GM19324 (cell line): ENCODE measurements at regions not wholly inside any gene's neighbourhood (a gene's known extent, or its start where the extent isn't known, plus 50 kb on each side); places are given as distances from the start of the nearest gene placed in this dataset.
"Not testable (repeated sequence)": the region's sequence is repeated elsewhere in the genome, so short reads cannot be mapped to it uniquely, and the experiment has no call there.

Source experiments
- ATAC-seq: cut with Tn5 transposase; IDR thresholded peaks from one replicate; pipeline ENCODE4 v1.9.1; 2021; ENCODE audit warnings: mild to moderate bottlenecking, moderate library complexity; ENCODE audit not compliant: unreplicated experiment, low FRiP score

DNA sequence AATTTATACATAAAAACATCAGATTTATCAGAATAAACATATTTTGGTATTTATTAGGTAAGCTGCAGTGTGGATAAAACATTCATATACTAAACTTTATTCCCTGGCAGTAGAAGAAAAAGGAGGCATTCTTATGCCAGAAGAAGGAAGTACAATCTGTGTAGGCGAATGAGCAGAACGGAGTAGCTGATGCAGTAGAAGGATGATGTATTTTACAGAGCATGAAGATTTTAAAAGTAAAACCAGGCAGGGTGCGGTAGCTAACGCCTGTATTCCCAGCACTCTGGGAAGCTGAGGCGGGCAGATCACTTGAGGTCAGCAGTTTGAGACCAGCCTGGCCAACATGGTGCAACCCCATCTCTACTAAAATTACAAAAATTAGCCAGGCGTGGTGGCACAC lies 294.9 kb upstream of the MKLN1 start:
- no peak for ATAC-seq

DNA sequence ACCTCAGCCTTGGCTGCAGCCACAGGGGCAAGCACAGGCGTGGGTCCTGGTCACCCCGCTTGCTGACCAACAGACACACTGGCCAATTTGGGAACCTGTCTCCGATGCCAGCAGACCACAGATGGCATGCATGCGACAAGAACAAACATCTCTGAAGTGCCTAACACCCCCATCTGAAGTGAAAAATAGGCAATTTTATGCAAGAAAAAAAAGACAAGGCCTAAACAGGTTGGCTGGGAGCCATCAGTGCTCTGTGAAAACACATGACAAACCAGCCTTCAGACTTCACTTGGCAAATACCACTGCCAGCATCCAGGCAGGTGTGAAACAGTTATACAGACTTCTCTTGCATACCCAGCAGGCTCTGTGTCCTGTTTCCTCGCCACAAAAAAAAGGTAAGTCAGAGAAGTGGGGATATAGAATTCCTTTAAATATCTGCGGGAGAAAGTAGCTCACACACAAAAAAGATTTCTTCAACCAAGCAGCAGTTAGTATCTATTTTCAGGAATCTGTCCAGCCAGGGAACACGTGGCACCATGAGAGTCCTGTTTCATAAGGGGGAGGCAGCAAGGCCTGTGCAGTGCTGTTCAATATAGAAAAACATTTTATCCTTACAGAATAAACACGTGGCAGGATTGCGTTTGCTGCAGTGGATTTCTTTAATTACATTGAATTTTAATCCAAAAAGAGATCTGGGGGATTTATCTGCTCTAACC lies 293.4 kb upstream of the MKLN1 start:
- ATAC-seq: no peak

DNA sequence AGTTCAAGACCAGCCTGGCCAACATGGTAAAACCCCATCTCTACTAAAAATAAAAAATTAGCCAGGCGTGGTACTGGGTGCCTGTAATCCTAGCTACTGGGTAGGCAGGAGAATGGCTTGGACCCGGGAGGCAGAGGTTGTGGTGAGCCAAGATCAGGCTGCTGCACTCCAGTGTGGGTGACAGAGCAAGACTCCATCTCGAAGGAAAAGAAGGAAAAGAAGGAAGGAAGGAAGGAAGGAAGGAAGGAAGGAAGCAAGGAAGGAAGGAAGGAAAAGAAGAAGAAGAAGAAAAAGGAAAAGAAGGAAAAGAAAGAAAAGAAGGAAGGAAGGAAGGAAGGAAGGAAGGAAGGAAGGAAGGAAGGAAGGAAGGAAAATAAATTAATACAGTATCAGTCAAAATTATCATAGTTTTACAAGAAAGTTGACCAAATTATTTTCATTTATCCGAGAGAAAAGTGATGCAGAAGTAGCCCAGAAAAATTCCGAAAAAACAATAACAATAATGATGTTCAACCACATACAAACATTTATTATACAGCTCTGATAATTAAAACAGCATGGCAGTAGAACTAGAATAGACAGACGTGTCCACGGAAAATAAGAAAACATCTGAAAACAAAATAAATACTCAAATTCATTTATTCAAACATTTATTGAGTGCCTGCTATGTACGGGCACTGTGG lies 292.4 kb upstream of the MKLN1 start:
- no peak for ATAC-seq

DNA sequence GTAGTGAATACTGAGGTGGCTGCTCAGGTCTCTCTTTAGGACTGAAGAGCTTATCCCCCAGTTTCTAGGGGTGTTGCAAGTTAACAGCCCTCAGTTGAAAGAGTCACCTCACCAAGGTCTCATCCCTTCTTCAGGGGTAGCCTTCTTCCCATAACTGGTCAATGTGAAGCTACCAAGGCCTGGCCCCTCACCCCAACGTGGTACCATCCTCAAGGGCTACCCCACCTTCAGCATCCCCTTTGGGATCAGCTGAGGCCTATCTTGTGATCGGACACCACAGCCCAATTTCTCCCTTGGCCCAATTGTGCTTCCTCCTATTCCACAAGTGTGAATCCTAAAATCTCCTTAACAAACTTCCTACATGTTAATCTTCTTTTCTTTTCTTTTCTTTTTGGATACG lies 289.5 kb upstream of the MKLN1 start:
- no peak for ATAC-seq

DNA sequence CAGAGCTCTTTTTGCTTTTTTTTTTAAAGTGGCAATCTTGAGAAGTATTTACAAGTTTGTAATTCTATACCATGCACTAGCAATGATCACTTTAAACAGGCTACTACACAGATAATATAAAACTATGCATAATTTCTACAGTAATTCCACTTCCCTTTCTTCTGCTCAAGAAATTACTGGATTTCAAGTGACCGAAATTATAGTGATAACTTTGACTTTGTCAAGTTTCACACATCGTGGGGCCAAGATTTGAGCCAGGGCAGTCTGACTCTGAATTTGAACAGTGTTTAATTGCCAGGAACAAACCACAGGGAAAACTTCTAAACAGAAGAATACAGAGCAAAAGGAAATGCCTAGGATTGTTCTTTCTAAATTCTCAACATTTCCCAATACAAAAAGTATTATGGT lies 288.3 kb upstream of the MKLN1 start:
- no peak for ATAC-seq

DNA sequence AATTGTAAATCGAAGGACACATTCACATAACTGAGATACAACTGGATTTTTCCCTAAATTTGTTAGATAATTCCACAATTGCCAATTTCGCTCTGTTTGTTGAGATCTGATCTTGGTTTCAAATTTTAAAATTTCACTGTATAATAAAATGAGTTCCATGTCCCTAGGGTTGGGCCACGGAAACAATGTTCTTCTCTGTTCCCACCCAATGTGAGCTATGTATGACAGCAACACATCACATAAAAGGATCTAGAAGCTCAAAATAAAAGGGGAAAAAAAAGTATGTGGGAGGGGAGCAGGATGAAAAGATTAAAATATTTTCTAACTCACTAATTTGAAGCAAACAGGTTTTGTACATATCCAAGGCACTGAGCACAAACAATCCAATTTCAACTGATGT lies 287.8 kb upstream of the MKLN1 start:
- ATAC-seq: no peak

DNA sequence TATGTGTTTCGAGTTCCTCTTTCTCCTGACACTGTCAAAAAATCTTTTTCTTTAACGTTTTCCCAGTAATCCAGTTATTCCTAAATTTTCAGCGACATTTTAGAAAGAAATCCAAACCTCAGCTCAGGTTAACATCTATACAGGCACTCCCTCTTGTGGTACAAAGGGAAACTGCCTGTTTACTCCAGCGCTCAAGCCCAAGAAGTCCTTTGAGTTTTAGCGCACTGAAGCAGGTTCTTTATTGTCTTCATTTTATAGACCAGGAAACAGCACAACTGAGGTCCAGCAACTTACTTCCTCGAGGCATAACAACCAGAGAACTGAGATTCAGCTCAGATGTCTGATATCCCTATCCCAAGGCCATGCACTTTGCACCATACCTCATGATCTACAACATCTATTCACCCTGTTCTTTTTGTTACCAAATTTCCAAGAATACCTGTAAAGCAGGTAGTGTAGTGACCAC lies 287.2 kb upstream of the MKLN1 start:
- ATAC-seq: no peak

DNA sequence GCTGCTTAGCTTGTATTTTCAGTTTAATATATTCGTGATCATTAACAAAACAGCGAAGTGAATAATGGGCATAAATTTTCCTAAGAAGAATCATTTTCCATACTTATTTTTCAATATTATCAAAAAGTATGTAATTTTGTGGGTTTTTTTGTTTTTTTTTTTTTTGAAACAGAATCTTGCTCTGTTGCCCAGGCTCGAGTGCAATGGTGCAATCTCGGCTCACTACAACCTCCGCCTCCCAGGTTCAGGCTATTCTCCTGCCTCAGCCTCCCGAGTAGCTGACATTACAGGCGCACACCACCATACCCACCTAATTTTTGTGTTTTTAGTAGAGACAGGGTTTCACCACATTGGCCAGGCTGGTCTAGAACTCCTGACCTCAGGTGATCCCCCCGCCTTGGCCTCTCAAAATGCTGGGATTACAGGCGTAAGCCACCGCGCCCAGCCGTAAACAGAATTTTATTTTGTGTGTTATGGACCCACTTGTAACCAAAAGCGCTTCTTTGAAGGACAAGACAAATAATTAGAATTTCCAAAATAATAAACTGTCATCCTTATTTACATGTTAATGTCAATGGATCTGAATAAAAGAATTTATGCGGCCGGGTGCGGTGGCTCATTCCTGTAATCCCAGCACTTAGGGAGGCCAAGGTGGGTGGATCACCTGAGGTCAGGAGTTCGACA lies 286.5 kb upstream of the MKLN1 start:
- not testable (repeated sequence) for ATAC-seq

DNA sequence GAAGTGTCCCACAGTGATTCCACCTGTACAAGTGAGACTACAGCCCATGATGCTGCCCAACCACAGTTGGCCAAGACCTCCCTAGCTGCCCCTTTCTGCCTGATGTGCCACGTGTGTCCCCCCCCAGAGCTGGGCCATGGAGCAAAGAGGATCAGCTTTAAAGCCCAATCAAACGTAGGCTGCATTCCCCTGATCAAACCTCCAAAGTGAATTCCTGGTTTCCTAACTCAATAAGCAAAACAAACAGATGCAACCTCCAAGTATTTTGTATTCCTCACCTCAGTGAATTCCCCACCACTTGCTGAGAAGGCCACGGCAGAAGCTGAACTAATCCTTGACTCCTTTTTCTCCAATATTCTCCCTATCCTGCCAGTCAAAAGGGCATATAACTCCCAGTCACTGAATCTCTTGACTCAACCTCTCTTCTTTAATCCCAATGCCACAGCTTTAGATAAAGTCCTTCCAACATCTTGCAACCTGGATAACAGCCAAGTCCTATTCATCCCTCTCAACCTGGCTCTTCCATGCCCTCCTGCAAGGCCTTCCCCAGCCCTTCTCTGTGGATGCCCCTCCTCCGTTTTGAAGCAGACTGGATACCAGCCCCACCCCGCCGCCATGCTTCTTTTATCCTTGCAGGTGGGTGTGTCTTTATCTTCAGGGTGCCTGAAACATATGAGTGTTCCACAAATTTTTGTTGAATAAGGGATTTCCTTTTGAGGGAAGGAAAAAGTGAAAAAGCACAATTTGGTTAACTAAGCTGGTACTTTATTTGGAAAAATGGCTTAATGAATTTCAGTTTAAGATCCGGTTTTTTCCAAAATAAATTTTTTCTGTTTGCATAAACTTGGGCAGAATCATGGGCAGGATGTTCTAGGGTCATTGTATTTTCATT lies 285.2 kb upstream of the MKLN1 start:
- no peak for ATAC-seq

DNA sequence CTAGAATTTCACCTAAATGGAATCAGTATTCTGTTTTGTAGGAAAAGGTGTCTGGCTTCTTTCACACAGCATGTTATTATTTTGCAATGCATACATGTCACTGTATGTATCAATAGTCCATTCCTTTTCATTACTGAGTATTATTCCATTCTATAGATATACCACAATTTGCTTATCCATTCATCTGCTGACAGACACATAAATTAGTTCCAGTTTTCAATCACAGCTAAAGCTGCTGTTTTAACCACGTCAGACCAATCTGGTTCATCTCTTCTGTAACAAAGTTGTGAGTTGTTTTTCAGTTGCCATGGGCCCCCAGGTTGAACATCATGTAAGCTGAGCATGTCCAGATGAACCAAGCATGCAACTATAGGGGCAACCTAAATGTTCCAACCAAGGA lies 282.1 kb upstream of the MKLN1 start:
- no peak for ATAC-seq

DNA sequence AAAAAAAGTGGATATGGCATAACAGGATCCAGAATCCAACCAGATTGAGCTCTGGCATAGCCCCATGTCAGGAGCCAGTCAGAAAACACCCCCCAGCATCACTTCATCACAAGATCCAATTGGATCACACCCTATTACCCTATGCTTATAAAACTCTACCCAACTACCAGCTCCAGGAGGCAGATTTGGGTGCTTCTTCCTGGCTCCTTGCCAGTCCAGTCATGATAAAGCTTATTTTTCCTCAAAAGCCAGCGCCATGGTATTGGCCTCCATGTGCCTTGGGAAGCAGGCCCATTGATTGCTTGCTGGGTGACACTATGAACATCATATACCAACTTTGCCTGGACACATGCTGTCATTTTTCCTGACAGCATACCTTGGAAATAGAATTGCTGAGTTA lies 281.4 kb upstream of the MKLN1 start:
- no peak for ATAC-seq

DNA sequence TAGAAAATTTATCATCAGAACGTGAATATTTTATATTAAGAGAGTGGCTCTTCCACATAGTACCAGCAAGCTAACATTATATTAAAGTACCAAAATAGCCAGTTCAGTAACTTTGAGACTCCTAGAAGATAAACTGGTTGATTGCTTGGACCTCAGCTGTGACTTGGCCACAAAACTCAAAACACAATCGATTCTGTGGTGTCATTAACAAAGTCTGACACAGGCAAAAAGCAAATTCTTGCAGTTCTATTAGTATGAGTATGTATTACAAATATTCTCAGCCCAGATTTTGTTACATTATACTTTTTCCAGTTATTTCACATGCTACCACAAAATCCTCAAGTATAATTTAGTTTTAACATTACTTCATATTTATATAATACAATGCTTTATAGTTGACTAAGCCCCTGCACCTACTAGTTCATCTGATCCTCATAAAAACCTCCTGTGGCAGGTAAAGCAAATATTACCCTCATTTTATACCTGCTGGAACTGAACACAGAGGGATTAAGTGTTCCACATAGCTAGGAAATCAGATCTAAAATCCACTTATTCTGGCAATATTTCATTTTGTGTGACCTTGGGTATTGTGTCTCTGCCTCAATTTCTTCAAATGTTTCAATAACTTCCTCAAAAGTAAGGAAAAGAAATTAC lies 279.9 kb upstream of the MKLN1 start:
- ATAC-seq: no peak

DNA sequence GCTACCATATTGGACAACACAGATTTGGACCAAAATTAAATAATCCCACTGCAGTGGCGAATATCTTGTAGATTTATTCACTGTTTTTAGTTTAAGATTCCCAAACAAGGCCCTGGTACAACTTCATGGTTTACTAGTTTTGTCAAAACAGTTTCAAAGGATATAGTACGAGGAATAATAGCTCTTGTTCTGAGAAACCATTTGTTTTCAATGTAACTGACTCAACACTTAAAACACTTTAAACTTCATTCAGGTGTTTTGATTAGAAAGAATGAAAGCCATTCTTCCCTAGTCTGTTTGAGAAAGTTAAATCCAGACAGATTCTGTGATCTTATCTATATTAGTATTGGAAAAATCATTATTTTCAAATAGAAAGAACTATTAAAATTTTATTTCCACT lies 276.4 kb upstream of the MKLN1 start:
- ATAC-seq: no peak

DNA sequence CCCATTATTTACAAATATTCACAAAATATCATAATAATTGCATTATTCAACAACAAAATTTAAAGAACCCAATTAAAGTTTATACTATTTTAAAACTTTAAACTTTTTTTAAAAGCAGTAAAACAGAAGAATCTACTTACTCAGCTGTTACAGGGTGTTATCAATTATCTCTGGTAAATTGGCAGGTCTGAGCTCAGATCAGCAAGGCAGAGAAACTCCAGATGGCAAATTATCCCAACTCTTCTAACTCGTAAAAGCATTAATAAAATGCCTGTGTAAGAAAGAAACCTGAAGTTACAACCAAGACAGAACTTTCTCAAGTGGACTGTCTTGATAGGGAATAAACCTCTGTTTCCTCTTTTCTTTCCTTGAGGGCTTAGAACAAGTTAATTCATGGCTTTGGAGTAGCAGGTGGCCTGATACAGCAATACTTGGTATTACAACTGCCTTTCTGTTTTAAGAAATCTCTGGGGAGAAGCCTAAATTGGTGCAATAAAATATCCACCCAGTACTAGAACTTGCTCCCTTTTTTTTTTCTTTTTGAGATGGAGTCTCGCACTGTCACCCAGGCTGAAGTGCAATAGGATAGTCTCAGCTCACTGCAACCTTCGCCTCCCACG lies 275.3 kb upstream of the MKLN1 start:
- ATAC-seq: no peak

DNA sequence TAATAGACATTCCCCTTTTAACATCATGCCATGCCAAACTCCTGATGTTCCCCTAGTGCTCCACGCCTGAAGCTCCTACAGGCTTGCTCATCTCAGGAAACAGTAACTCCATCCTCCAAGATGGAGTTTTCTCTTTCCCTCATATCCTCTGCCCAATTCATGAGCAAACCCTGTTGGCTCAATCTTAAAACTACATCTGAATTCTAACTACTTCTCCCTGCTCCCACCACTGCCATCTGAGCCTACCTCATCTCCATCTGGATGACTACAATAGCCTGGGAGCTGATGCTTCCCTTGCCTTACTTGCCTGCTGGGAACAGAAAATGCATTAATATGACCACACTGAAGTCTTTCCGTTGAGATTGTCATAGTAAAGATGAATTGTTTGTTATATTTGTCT lies 271.7 kb upstream of the MKLN1 start:
- no peak for ATAC-seq

DNA sequence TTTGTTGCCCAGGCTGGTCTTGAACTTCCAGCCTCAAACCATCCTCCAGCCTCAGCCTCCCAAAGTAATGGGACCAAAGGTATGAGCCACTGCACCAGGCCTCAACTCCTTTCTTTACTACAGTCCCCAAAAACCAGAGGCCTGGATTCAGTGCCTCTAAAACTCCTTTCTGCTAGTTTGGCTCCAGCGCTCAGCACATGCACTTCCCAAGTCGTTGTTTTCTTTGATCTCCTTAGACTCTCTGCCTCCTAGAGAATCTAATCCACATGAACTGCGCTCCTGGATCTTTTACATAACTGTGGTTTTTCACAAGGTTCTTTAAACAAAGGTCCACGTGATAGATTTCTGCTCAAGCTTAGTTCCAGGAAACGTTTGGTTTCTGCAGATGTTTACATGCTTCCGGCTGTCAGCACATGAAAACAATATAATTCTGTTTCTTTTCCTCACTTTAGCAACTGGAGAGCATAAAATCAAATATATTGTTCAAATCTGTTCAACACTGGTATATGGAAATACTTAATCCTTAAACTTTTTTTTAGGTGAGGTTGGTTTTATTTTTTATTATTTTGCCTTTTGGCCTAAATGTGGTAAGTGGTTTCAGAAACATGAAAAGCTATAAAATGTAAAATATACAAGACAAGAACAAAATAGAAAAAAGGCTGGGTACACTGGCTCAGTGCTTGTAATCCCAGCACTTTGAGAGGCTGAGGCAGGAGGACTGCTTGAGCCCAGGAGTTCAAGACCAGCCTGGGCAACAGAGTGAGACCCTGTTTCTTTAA lies 270.5 kb upstream of the MKLN1 start:
- no peak for ATAC-seq

DNA sequence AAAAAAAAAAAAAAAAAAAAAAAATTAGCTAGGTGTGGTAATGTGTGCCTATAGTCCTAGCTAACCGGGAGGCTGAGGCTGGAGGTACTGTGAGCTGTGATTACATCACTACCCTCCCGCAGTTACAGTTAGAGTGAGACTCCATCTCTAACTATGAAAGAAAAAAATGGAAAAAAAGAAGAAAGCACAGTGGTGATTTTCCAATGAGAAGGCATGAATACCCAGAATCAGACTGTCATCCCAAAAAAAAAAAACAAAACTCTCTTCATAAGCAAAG lies 269.9 kb upstream of the MKLN1 start:
- no peak for ATAC-seq

DNA sequence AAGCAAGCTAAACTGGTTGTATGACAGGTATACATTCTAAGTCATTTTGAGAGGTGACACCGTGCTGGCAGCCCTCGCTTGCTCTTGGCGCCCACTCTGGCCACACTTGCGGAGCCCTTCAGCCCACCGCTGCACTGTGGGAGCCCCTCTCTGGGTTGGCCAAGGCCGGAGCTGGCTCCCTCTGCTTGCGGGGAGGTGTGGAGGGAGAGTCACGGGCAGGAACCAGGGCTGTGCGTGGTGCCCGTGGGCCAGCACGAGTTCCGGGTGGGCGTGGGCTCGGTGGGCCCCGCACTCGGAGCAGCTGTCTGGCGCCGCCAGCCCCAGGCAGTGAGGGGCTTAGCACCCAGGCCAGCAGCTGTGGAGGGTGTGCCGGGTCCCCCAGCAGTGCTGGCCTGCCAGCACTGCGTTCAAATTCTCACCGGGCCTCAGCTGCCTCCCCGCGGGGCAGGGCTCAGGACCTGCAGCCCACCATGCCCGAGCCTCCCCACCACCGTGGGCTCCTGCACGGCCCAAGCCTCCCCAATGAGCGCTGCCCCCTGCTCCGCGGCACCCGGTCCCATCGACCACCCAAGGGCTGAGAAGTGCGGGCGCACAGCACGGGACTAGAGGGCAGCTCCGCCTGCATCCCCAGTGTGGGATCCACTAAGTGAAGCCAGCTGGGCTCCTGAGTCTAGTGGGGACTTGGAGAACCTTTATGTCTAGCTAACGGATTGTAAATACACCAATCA lies 269.0 kb upstream of the MKLN1 start:
- ATAC-seq: not testable (repeated sequence)

DNA sequence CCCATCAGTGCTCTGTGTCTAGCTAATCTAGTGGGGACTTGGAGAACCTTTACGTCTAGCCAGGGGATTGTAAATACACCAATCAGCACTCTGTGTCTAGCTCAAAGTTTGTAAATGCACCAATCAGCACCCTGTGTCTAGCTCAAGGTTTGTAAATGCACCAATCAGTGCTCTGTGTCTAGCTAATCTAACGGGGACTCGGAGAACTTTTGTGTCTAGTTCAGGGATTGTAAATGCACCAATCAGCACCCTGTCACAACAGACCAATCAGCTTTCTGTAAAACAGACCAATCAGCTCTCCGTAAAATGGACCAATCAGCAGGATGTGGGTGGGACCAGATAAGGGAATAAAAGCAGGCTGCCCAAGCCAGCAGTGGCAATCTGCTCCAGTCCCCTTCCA lies 268.3 kb upstream of the MKLN1 start:
- not testable (repeated sequence) for ATAC-seq
